Neuron (in vitro differentiated cells): ENCODE measurements at regions not wholly inside any gene's neighbourhood (a gene's known extent, or its start where the extent isn't known, plus 50 kb on each side); places are given as distances from the start of the nearest gene placed in this dataset.
"Not testable (repeated sequence)": the region's sequence is repeated elsewhere in the genome, so short reads cannot be mapped to it uniquely, and the experiment has no call there.

ENCODE experiments used
- H2AFZ ChIP-seq: one replicate; pipeline ENCODE4 v1.6.1; 2013; ENCODE audit warnings: low read depth, mild to moderate bottlenecking, inconsistent platforms, low read length, moderate library complexity
- H3K27me3 ChIP-seq: one replicate; pipeline ENCODE4 v1.6.1; 2013; ENCODE audit warnings: low read length; ENCODE audit not compliant: insufficient read depth
- H3K36me3 ChIP-seq: one replicate; pipeline ENCODE4 v1.6.1; 2013; ENCODE audit warnings: low read length; ENCODE audit not compliant: insufficient read depth
- H3K4me1 ChIP-seq: one replicate; pipeline ENCODE4 v1.6.1; 2013; ENCODE audit warnings: low read length; ENCODE audit not compliant: insufficient read depth
- H3K4me3 ChIP-seq: 2 replicates; pipeline ENCODE4 v1.5.1; 2013; ENCODE audit warnings: mild to moderate bottlenecking, low read length, moderate library complexity
- H3K9me3 ChIP-seq: one replicate; pipeline ENCODE4 v1.6.1; 2013; ENCODE audit warnings: low read length

DNA sequence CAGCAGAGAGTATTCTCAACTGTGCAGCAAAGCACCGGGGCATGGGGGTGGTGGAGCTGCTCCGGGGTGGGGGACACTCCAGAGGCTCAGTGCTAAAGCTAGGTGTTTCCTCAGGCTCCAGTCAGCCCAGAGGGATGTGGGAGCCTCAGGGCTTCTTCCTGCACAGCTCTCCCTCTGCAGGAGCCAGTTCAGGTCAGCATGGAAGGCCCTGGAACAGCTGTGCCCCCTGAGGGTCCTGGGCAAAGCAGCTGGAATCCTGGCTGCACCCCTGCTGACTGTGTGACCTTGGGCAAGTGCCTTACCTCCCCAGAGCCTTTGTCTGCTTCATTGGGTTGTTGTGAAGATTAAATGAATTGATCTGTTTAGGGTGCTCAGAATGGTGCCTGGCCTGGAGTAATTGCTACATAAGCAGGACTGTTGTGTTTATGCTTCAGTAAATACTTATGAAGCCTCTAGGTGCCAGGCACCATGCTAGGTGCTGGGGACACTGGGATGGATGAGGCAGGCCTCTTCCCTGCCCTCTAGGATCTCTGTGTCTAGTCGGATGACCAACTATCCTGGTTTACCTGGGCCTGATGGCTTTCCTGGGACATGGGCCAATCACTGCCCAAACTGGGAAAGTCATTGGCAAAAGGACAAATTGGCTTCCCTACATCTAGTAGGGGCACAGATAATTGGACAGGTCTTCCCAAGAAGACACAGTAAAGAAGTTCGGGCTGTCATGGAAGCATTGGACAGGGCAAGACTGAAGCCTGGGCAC, 64.2 kb upstream of the LCTL start:
- Histone ChIP-seq H3K27me3 (no peaks in the 10 kb centered on the region), H3K9me3 (no peaks in the 10 kb centered on the region), H3K4me1 (peaks cover 65% of the 10 kb centered on the region), H3K4me3 (no peak overlapping the region), H3K36me3 (no peaks in the 10 kb centered on the region), H2AFZ (no peak overlapping the region)

DNA sequence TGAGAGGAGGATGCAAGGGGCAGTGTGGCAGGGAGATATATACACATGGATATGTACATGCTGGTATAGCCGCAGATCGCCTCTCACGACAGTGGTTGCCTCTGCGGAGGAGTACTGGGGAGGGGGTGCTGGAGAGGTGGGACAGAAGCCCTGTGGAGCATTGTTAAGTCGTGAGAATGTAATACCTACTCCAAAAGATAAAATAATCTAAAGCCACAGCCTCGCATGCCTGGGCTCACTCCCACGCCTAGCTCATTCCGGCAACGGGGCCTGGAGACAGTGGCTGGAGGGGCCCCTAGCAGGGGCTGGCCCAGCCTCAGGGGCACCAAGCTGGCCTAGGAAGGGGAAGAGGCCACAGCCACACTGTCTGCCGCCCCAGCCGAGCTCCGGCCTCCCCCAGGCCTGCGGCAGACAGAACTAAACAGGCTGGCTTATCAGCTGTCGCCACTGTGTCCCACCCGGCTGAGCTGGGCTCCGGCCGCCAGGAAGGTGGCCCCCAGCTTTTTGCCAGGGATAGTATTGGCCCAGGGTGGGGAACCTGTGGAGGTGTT, 65.1 kb upstream of the LCTL start:
- Histone ChIP-seq H3K4me1 (peaks cover 65% of the 10 kb centered on the region), H3K9me3 (no peaks in the 10 kb centered on the region), H3K36me3 (no peaks in the 10 kb centered on the region), H3K4me3 (no peak overlapping the region), H3K27me3 (no peaks in the 10 kb centered on the region), H2AFZ (peak overlapping the region; percentile 62)

DNA sequence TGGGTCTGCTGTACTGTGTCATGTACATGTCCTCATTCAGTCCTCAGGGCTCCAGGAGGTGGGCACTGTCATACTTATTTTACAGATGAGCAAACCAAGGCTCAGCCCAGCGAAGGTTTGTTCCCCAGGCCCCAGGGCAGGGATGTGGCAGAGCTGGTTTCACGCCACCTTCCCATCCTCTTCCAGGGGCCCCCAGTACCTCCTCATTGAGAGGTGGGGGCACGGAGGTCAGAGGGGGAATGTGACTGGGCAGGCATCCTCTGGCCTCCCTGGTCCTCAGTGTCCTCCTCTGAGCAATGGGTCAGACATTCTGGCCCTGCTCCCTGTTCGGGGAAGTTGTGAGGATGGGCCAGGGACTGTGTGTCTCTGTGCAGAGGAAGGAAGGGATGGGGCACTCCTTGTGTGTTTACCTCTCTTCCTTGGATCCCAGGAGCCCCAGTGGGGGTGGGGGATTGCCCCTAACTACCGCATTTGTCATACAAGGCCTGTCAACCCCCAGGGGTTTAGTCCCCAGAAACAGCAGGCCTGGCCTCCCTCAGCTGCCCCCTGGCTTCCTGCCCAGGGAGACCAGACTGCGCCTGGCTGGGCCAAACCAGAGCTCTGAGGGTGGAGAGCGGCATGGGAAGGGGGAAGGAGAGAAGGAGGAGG, 65.9 kb upstream of the LCTL start:
- Histone ChIP-seq H3K4me1 (peaks cover 64% of the 10 kb centered on the region), H3K4me3 (no peak overlapping the region), H2AFZ (no peak overlapping the region), H3K36me3 (no peaks in the 10 kb centered on the region), H3K9me3 (no peaks in the 10 kb centered on the region), H3K27me3 (no peaks in the 10 kb centered on the region)

DNA sequence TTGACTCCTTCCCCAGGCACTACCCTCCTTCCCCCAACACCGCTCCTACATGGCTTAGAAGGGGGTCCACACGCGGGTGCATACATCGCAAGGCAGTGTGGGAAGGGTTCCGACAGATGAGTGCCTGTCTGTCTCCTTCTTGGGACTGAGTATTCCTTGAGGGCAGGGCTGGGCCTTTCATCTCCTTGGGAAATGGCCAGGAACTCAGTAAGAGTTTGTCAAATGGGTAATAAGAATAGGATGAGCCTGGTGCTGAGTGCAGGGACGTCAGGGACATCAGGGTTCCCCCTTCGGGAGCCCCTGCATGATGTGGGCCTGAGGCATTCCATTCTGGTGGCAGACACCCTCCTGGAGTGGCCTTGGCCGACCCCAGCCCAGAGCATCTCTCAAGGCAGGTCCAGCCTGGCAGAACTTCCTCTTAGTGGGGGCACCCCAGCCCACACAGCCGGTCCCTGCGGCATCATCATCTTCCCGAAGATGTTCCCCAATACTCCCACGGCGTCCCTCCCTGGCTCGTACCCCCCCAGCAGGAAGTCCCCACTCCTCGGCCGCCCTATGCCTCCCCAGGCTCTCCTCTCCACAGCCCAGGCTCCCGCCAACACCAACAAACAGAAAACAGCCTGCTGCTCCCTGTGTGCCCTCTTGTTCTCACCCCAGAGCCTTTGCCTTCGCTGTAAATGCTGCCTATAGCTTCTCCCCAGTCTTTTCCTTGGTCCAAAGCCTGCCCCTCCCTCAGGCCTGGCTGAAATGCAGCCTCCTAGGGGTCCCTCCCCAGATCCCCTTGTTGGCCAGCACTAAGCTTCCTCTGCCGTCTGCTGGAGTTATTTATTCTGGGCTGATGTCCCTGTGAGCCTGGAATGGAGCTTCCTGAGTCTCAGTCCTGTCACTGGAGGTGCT, 67.5 kb upstream of the LCTL start:
- no peaks in the 10 kb centered on the region for H3K27me3 ChIP-seq
- H3K9me3 ChIP-seq, result no peaks in the 10 kb centered on the region
- no peak overlapping the region for H2AFZ ChIP-seq
- H3K4me3 ChIP-seq, result no peak overlapping the region
- H3K4me1 ChIP-seq, result peaks cover 63% of the 10 kb centered on the region
- H3K36me3 ChIP-seq, result no peaks in the 10 kb centered on the region

DNA sequence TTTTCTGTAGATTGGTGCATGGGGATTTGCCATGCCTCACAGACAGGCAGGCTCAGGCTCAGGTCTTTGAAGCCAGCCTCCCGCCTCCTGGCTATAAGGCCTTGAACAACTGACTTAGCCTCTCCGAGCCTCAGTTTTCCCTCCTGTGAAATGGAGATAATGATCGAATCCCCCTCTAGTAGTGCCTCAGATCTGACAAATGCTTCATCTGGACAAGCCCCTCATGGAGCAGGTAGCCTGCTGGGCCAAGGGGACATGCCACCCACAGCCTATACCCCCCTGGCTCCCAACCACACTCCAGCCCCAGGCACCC, 68.1 kb upstream of the LCTL start:
- no peaks in the 10 kb centered on the region for H3K9me3 ChIP-seq
- no peak overlapping the region for H2AFZ ChIP-seq
- no peak overlapping the region for H3K4me3 ChIP-seq
- no peaks in the 10 kb centered on the region for H3K36me3 ChIP-seq
- peaks cover 57% of the 10 kb centered on the region for H3K4me1 ChIP-seq
- H3K27me3 ChIP-seq, result no peaks in the 10 kb centered on the region

DNA sequence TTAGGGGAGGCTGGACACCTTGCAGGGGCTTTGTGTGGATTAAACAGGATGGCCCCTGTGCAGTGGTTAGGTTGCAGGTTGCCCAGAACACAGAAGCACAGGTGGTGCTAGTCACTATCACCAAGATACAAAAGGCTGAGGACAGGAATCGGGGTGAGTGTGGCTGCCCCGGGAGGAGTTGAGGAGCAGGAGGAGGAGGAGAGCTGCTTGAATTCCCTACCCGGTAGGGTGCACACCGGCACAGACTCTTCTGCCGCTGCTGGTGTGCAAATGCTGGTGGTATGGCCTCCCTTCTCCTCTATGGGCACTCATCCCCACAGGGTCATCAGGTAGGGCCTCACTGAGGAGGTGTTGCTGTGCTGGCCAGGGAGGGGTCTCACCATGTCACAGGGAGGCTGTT, 67.5 kb upstream of the SMAD6 start:
- Histone ChIP-seq H3K4me1 (peaks cover 51% of the 10 kb centered on the region), H2AFZ (no peak overlapping the region)

DNA sequence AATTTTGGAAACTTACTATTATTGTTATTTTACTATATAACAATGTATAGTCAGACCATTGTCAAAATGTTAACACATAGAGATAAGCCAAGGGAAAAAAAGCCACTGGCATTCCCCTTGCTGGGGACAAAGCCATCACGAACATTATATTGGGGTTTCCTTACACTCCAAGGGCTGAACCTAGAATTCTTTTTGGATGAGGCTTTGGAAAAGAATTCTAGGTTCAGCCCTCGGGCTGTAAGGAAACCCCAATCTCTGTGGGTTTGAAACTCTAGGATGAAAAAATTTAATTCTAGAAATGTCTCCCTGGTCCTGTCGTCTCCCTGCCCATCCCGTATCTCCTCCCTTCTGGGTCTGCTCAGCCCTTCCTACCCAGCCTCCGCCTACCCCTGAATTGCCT, 67.0 kb upstream of the SMAD6 start:
- Histone ChIP-seq H3K4me1 (peaks cover 46% of the 10 kb centered on the region), H3K4me3 (no peak overlapping the region), H3K9me3 (no peaks in the 10 kb centered on the region), H2AFZ (no peak overlapping the region), H3K36me3 (no peaks in the 10 kb centered on the region), H3K27me3 (no peaks in the 10 kb centered on the region)

More for the DNA sequence above, 67.5 kb upstream of the SMAD6 start:
- H3K27me3 ChIP-seq, result no peaks in the 10 kb centered on the region
- no peaks in the 10 kb centered on the region for H3K9me3 ChIP-seq
- no peak overlapping the region for H3K4me3 ChIP-seq
- no peaks in the 10 kb centered on the region for H3K36me3 ChIP-seq

DNA sequence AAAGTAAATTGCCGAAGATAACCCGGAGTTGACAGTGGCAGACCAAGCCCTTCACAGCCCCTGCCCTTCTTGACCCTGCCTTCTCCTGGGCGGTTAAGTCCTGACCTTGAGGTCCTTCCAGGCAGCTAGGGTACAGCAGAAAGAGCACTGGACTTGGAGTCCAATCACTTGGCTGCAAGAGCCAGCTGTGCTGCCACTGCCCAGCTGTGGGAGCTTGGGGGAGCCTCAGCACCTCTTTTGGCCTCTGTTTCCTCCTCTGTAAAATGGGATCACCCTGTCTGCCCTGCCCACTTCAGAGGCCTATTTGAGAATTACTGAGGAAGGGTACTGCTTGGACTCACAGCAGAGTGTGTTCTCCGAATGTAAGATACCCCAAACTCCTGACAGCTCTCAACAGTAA, 66.2 kb upstream of the SMAD6 start:
- Histone ChIP-seq H3K9me3 (no peaks in the 10 kb centered on the region), H3K4me3 (no peak overlapping the region), H3K4me1 (peaks cover 38% of the 10 kb centered on the region), H2AFZ (no peak overlapping the region), H3K27me3 (no peaks in the 10 kb centered on the region), H3K36me3 (no peaks in the 10 kb centered on the region)

DNA sequence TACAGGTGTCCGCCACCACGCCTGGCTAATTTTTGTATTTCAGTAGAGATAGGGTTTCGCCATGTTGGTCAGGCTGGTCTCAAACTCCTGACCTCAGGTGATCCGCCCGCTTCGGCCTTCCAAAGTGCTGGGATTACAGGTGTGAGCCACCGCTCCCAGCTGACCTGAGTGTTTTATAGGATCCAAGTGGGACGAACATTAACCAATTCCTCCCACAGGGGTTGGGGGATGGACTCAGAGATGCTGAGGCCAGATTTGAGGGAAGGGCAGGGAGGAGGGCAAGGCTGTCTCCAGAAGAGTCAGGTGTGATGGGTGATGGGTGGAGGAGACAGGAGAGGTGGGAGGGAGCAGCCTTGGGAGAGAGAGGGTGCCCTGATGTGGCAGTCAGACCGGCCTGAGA, 65.0 kb upstream of the SMAD6 start:
- not testable (repeated sequence) for H3K27me3 ChIP-seq, H2AFZ ChIP-seq, H3K36me3 ChIP-seq, H3K4me3 ChIP-seq, H3K9me3 ChIP-seq
- peaks cover 27% of the 10 kb centered on the region for H3K4me1 ChIP-seq

DNA sequence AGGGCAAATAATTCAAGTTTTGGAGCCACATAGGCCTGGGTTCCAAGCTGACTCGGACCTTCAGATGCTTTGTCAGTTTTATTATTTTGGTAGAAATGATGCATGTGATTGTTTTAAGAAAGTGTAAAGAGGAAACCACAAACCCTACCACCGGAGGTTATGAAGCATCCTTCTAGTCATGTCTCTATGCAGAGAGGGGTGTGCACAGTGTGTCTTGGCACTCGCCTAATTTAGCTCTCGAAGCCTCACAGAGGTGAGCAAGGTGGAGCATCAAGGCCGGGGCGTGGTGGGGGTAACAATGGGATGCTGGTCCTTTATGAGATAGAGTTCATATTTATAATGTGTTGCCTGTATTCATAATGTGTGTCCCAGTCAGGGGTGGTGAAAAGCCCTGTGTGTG, 63.7 kb upstream of the SMAD6 start:
- H3K27me3 ChIP-seq, result no peaks in the 10 kb centered on the region

DNA sequence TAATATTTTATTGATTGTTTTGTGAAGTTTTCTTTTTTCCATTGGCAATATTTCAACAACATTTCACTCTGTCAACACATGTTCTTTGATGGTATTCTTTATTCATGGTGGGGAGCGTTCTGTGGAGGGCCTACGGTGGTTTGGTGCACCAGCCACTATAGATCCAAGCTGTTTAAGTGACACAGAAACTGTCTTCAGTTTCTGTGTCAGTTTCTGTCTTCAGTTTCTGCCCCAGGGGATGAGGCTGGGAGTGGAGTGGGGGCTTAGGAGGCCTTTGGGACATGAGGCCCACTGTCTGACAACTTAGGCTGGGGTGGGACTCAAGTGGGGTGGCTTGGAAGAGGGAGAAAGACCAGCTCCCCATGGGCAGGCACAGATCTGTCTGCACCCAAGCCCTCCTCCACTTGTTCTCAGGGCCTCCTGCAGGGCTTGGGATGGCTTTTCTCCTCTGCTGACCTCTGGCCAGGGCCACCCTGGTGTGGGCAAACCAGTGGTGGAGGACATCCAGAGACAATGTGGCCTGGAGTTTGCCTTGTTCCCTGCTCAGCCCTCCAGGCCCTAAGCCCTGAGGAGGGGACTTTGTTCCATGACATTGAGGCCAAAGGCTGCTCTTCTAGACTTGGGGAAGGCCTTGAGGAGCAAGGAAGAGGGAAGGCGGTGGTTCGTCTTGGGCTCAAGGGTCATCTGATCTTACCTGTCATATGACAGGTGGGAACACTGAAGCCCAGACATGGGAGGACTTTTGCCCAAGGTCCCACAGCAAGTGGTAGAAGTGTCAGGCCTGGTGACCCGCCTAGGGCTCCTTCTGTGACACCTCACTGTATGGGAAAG, 60.3 kb upstream of the SMAD6 start:
- Histone ChIP-seq H3K9me3 (no peaks in the 10 kb centered on the region), H3K4me3 (no peak overlapping the region), H2AFZ (no peak overlapping the region), H3K27me3 (no peaks in the 10 kb centered on the region), H3K36me3 (no peaks in the 10 kb centered on the region), H3K4me1 (peaks cover 10% of the 10 kb centered on the region)

More for the DNA sequence above, 63.7 kb upstream of the SMAD6 start:
- no peaks in the 10 kb centered on the region for H3K36me3 ChIP-seq
- peaks cover 14% of the 10 kb centered on the region for H3K4me1 ChIP-seq
- H3K9me3 ChIP-seq, result no peaks in the 10 kb centered on the region
- H3K4me3 ChIP-seq, result no peak overlapping the region
- H2AFZ ChIP-seq, result no peak overlapping the region

DNA sequence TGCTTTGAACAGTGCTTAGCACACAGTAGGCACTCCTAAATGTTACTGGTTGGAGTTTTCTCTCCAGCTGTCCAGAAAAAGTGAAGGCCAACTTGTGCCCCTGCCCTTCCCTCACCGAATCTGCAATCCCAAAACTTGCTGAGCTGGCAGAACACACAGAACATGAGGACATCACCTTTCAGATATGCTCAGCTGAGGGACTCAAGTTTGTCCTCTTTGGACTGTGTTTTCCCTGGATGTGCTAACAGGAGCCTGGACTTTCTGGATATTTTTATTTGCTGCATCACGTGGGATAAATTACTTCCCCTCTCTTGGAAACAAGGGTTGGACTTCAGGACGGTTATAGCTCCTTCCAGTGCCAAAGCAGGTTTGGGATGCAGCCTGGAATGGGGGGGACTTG, 59.5 kb upstream of the SMAD6 start:
- Histone ChIP-seq H3K9me3 (no peaks in the 10 kb centered on the region), H2AFZ (no peak overlapping the region), H3K4me1 (peaks cover 10% of the 10 kb centered on the region), H3K27me3 (no peaks in the 10 kb centered on the region), H3K36me3 (no peaks in the 10 kb centered on the region), H3K4me3 (no peak overlapping the region)
